GM19035 (cell line): ENCODE measurements at regions not wholly inside any gene's neighbourhood (a gene's known extent, or its start where the extent isn't known, plus 50 kb on each side); places are given as distances from the start of the nearest gene placed in this dataset.
"Not testable (repeated sequence)": the region's sequence is repeated elsewhere in the genome, so short reads cannot be mapped to it uniquely, and the experiment has no call there.

Experiments
- ATAC-seq: cut with Tn5 transposase; IDR thresholded peaks from one replicate; pipeline ENCODE4 v1.9.1; 2021; ENCODE audit not compliant: unreplicated experiment

DNA sequence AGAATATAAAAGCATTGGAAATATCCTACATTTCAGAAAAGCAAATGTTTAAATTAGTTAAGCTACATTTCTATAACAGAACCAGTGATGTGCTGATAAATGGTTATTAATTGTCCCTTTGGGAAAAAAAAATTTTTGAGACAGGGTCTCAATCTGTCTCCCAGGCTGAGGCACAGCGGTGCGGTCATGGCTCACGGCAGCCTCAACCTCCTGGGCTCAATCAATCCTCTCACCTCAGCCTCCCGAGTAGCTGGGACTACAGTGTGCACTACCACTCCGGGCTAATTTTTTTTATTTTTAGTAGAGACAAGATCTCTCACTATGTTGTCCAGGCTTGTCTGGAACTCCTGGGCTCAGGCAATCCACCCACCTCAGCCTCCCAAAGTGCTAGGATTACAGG, 194.8 kb upstream of the SALL3 start:
- no peak for ATAC-seq

- ATAC-seq, result no peak
These were observed 193.9 kb upstream of the SALL3 start for GRCh38 chr18:78785706-78786105.

DNA sequence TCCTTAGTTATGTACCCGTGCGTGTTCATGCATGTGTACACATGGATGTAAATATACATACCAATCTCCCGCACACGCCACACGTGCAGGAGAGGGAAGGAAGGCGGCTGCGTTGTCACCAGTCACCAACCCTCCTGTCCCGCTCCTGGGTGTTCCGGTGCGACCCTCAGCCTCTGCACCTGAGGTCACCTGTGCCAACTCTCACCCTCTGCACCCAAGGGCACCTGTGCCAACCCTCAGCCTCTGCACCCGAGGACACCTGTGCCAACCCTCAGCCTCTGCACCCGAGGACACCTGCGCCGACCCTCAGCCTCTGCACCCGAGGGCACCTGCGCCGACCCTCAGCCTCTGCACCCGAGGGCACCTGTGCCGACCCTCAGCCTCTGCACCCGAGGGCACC, 192.8 kb upstream of the SALL3 start:
- ATAC-seq, result no peak

- ATAC-seq, result no peak
These were observed 191.9 kb upstream of the SALL3 start for GRCh38 chr18:78787751-78788150.

- ATAC-seq, result no peak
These were observed 191.5 kb upstream of the SALL3 start for GRCh38 chr18:78788161-78788560.

- ATAC-seq, result no peak
These were observed 189.8 kb upstream of the SALL3 start for GRCh38 chr18:78789850-78790249.

GRCh38 chr18:78790511-78790910, 189.1 kb upstream of the SALL3 start:
- ATAC-seq, result no peak

DNA sequence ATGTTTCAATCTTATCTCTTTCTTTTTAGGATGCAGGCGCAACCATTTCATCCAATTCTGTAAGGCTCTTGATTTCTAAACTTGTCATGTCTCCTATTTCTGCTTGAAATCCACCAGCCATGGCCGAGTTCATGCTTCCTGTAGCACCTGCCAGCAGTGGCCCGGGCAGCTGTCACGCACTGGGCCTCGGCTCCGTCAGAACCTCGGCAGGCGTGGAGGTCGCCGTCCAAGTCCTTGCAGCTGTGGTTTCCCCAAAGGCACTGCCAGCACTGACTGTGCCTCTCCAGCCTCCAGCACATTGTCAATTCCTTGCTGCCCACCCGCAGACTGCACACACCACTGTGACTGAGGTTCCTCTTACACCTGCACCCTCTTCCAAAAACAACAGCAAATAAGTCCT, 188.7 kb upstream of the SALL3 start:
- no peak for ATAC-seq

GRCh38 chr18:78792094-78792493, 187.5 kb upstream of the SALL3 start:
- ATAC-seq, result no peak

DNA sequence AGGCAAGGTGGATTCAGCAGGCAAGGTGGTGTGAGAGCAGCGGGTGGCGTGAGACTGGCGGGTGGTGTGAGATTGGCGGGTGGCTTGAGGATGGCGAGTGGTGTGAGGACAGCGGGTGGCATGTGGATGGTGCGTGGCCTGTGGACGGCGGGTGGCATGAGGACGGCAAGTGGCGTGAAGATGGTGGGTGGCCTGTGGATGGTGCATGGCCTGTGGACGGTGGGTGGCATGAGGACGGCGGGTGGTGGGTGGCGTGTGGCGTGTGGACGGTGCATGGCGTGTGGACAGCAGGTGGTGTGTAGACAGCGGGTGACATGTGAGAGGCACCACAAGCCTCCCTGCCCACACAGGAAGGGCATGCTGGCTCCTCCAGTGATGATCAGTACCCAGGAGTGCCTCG, 186.9 kb upstream of the SALL3 start:
- ATAC-seq, result no peak

DNA sequence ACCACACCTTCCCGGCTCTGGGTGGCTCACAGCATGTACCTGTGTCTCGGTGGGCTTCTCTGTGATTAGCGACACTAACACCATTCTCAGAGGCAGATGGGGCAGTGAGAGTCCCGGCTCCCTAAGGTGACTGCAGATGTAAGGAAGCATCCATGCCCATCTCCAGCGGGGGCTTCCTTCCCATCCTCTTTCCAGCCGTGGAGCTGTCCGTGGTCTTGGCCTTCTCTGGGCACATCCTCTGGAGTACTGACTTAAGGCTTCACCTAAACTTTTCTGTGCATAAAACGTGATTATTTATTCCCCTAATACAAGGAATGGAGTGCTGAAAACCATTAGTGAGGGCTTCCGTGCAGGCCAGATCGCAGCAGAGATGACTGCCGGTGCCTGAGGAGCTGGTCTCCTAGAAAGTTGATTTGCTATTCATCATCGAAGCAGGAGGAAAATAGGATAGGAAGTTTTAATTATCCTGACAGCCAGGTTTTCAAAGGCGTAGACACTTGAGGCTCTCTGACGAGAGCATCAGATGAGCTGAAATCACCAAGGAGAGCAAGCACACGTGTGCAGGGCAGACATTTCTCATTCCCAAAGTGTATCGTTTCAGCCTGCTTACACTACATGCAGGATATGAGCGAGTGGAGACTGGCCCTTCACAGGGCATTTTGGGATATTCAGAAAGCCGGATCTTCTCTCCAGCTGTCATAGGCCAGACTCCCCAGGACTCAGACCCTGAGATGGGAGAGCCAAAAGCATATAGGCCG, 186.1 kb upstream of the SALL3 start:
- ATAC-seq, result no peak

GRCh38 chr18:78794071-78794430, 185.6 kb upstream of the SALL3 start:
- no peak for ATAC-seq

- ATAC-seq, result no peak
These were observed 182.7 kb upstream of the SALL3 start for GRCh38 chr18:78796693-78797455.

DNA sequence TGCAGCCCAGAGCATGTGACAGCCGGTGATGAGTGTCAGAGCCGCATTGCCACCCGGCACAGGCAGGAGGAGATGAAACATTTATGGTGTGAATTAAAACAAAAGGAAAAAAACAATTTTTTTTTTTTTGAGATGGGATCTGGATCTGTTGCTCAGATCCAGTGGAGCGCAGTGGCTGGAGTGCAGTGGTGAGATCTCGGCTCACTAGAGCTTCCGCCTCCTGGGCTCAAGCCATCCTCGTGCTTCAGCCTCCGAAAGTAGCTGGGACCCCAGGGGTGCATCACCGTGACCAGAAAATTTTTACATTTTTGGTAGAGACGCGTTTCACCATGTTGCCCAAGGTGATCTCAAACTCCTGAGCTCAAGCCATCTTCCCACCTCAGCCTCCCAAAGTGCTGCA, 182.1 kb upstream of the SALL3 start:
- ATAC-seq, result no peak

GRCh38 chr18:78798402-78799175, 181.0 kb upstream of the SALL3 start:
- no peak for ATAC-seq

- ATAC-seq, result no peak
These were observed 180.1 kb upstream of the SALL3 start for GRCh38 chr18:78799382-78800089.

DNA sequence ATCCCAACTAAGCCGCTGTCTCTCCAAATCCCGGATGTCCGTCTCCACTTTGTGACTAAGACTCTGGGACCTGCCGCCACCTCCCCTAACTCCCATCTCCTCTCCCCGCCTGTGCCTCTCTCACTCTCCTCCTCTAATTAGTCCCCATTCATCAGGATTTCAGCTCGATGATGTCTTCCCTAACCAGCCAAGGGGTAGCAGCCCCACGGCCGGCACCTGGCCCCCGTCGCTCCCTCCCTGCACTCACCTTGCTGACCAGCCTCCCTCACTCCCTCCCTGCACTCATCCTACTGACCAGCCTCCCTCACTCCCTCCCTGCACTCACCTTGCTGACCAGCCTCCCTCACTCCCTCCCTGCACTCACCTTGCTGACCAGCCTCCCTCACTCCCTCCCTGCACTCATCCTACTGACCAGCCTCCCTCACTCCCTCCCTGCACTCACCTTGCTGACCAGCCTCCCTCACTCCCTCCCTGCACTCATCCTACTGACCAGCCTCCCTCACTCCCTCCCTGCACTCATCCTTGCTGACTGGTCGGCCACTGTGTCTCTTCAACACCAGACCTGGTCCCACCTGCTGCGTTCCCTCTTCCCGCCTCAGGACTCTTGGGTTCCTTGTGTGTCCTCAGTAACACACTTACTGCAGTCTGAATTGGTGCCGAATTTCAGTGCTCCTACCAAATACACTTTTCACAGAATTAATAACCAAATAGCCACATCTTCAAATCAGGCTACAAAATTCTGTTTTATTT, 179.3 kb upstream of the SALL3 start:
- ATAC-seq, result not testable (repeated sequence)

DNA sequence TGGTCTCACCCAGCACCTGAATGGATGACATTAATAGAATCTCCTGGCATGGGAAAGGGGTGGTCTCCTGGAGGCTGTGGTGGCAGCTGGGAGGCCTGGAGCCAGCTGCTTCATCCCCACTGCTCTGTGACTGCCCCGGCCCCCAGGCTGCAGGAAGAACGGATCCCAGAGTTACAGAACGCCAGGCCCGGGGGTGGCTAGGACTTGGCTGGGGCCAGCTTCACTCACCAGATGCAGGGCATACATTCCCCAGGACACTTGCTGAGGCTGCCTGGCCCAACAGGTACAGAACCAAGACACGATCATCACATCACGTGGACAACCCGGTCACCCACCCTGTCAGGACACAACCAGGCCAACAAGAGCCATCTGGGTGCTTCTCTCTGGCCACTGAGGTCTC, 178.6 kb upstream of the SALL3 start:
- no peak for ATAC-seq

GRCh38 chr18:78803104-78803503, 176.5 kb upstream of the SALL3 start:
- ATAC-seq, result no peak

- ATAC-seq, result no peak
These were observed 175.2 kb upstream of the SALL3 start for GRCh38 chr18:78804206-78805030.
